ENCODE measurements at regions not wholly inside any gene's neighbourhood (a gene's known extent, or its start where the extent isn't known, plus 50 kb on each side); places are given as distances from the start of the nearest gene placed in this dataset.

GRCh38 chr4:154088741-154089140 is 299.9 kb upstream of the SFRP2 start:
- 57 to 64% methylated on average over 2 of the region's 2 CpGs for WGBS, 2 donors
- Histone ChIP-seq H3K36me3 (ENCODE audit: low read depth, missing control alignments) (no peaks in the 10 kb centered on the region), H3K4me3 (no peak overlapping the region), H3K27me3 (no peaks in the 10 kb centered on the region), H3K9me3 (no peaks in the 10 kb centered on the region), H3K27ac (no peak overlapping the region), H3K4me1 (no peaks in the 10 kb centered on the region)
- no peak for TF ChIP-seq POLR2A (IDR thresholded peaks at IDR 0.05)
- no peak for TF ChIP-seq CTCF (IDR thresholded peaks at IDR 0.05)
- intact Hi-C loops (cut with DNase I; ENCODE audit: low total_unique reads): no loop called here
- DNase-seq: no peak

- H3K36me3 ChIP-seq (ENCODE audit: low read depth, missing control alignments): no peaks in the 10 kb centered on the region
- no peak overlapping the region for H3K4me3 ChIP-seq
- DNase-seq: no peak
- no peaks in the 10 kb centered on the region for H3K9me3 ChIP-seq
- TF ChIP-seq POLR2A (IDR thresholded peaks at IDR 0.05) (no peak), CTCF (IDR thresholded peaks at IDR 0.05) (no peak)
- 64 to 67% methylated on average over 3 of the region's 3 CpGs for WGBS, 2 donors
- no peaks in the 10 kb centered on the region for H3K4me1 ChIP-seq
- H3K27ac ChIP-seq: no peak overlapping the region
- intact Hi-C loops (cut with DNase I; ENCODE audit: low total_unique reads): no loop called here
- no peaks in the 10 kb centered on the region for H3K27me3 ChIP-seq
These were observed 297.4 kb upstream of the SFRP2 start for GRCh38 chr4:154086247-154086646.

DNA sequence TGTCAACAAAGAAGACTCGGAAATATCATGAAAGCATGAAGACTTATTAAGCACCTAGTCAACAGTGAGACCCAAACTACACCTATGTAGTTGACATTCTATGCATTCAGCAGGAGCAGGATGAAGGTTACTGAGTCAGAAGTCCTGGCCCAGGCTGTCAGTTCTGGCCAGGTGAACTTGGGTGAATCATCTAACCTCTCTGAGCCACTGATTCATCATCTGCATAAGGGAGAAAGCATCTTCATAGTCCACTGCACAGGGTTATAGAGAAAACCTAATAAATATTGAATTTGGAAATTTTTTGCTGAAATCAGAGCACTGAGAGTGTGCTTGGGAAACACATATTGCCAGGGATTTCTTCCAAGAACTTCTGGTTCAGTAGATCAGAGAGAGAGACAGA is 296.0 kb upstream of the SFRP2 start:
- DNase-seq: no peak
- intact Hi-C loops (cut with DNase I; ENCODE audit: low total_unique reads): no loop called here

DNA sequence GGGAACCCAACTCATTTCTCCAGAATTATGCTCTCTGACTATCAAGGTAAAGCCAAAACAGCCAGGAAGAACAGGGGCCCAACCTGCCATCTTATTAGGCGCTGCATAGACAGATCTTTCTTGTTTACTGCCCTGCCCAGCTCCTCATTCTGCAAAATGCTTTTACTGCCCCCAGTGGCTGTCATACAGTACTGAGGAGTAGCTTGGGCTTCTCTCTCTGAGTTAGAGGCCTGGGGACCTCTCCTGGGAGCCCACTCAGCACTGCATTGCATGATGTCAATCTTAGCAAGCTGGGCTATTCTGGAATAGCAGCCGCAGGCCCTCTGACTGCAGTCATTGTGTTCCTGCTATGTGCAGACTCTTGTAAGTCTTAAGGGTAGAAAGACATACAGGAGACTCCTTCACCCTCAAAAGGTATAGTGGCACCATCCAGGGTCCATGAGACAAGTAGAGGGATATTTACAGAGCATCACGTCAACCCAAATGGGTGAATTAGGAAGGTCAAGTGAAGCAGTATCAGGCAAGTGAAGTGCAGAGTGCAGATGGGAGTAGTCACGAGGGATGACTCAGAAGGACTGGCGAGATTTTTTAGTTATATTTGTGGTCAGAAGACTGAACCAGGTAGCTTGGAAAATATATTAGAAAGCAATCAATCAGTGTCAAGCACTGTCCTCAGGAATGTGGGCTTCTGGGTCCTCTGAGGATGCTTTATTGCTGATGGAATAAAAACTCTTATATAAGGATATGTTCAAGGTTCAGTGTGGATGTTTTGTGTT is 294.1 kb upstream of the SFRP2 start:
- H3K27me3 ChIP-seq: no peaks in the 10 kb centered on the region
- H3K27ac ChIP-seq: no peak overlapping the region
- TF ChIP-seq CTCF (IDR thresholded peaks at IDR 0.05) (peak in 1 of 3 experiments; percentile 26), POLR2A (IDR thresholded peaks at IDR 0.05) (no peak)
- no peak for DNase-seq
- H3K9me3 ChIP-seq: no peaks in the 10 kb centered on the region
- WGBS, 2 donors: 86 to 89% methylated on average over 5 of the region's 5 CpGs
- H3K4me3 ChIP-seq: no peak overlapping the region
- intact Hi-C loops (cut with DNase I; ENCODE audit: low total_unique reads): no loop called here
- no peaks in the 10 kb centered on the region for H3K4me1 ChIP-seq
- no peaks in the 10 kb centered on the region for H3K36me3 ChIP-seq (ENCODE audit: low read depth, missing control alignments)

More for the DNA sequence above, 296.0 kb upstream of the SFRP2 start:
- Histone ChIP-seq H3K36me3 (ENCODE audit: low read depth, missing control alignments) (no peaks in the 10 kb centered on the region), H3K27ac (no peak overlapping the region), H3K27me3 (no peaks in the 10 kb centered on the region), H3K9me3 (no peaks in the 10 kb centered on the region), H3K4me3 (no peak overlapping the region), H3K4me1 (no peaks in the 10 kb centered on the region)
- WGBS, 2 donors: 83 to 97% methylated on average over 1 of the region's 1 CpG
- no peak for TF ChIP-seq CTCF (IDR thresholded peaks at IDR 0.05)
- TF ChIP-seq POLR2A (IDR thresholded peaks at IDR 0.05): no peak

GRCh38 chr4:154081391-154081790 is 292.5 kb upstream of the SFRP2 start:
- H3K27ac ChIP-seq: no peak overlapping the region
- TF ChIP-seq POLR2A (IDR thresholded peaks at IDR 0.05) (no peak), CTCF (IDR thresholded peaks at IDR 0.05) (no peak)
- H3K27me3 ChIP-seq: no peaks in the 10 kb centered on the region
- no peak for DNase-seq
- 86 to 90% methylated on average over 2 of the region's 2 CpGs for WGBS, 2 donors
- no peaks in the 10 kb centered on the region for H3K36me3 ChIP-seq (ENCODE audit: low read depth, missing control alignments)
- no peaks in the 10 kb centered on the region for H3K4me1 ChIP-seq
- H3K4me3 ChIP-seq: no peak overlapping the region
- no peaks in the 10 kb centered on the region for H3K9me3 ChIP-seq
- intact Hi-C loops (cut with DNase I; ENCODE audit: low total_unique reads): no loop called here

Data from testis (tissue), 2 donors.